Ishikawa (cell line): ENCODE measurements at regions not wholly inside any gene's neighbourhood (a gene's known extent, or its start where the extent isn't known, plus 50 kb on each side); places are given as distances from the start of the nearest gene placed in this dataset.

Experiments
- CEBPB ChIP-seq: IDR thresholded peaks from 2 replicates; pipeline ENCODE4 v1.6.1; 2012
- CREB1 ChIP-seq: IDR thresholded peaks from 2 replicates; pipeline ENCODE4 v1.6.1; 2012; ENCODE audit warnings: low read depth
- EGR1 ChIP-seq: IDR thresholded peaks from 2 replicates; pipeline ENCODE4 v1.6.1; 2012
- EP300 ChIP-seq: IDR thresholded peaks from 2 replicates; pipeline ENCODE4 v1.6.1; 2012; ENCODE audit warnings: borderline replicate concordance
- FOXM1 ChIP-seq: IDR thresholded peaks from 2 replicates; pipeline ENCODE4 v1.6.1; 2012; ENCODE audit warnings: low read depth, borderline replicate concordance
- MAX ChIP-seq: IDR thresholded peaks from 2 replicates; pipeline ENCODE4 v1.6.1; 2012
- NFIC ChIP-seq: IDR thresholded peaks from 2 replicates; pipeline ENCODE4 v1.6.1; 2012
- RAD21 ChIP-seq: IDR thresholded peaks from 2 replicates; pipeline ENCODE4 v1.6.1; 2012; ENCODE audit warnings: low read depth
- REST ChIP-seq: IDR thresholded peaks from 2 replicates; pipeline ENCODE4 v1.6.1; 2012; ENCODE audit warnings: low read depth, mild to moderate bottlenecking
- TAF1 ChIP-seq: IDR thresholded peaks from 2 replicates; pipeline ENCODE4 v1.6.1; 2012; ENCODE audit warnings: low read depth, mild to moderate bottlenecking
- TCF12 ChIP-seq: IDR thresholded peaks from 2 replicates; pipeline ENCODE4 v1.6.1; 2012; ENCODE audit warnings: low read depth
- TEAD4 ChIP-seq: IDR thresholded peaks from 2 replicates; pipeline ENCODE4 v1.6.1; 2012
- USF1 ChIP-seq: IDR thresholded peaks from 2 replicates; pipeline ENCODE4 v1.6.1; 2012
- YY1 ChIP-seq: IDR thresholded peaks from 2 replicates; pipeline ENCODE4 v1.6.1; 2012; ENCODE audit warnings: low read depth
- ZBTB7A ChIP-seq: IDR thresholded peaks from 2 replicates; pipeline ENCODE4 v1.6.1; 2012; ENCODE audit warnings: low read depth

GRCh38 chr2:126506786-126507185, 149.2 kb upstream of the GYPC start:
- no peak for TF ChIP-seq TCF12
- no peak for TF ChIP-seq TEAD4
- no peak for TF ChIP-seq TAF1
- no peak for TF ChIP-seq EP300

GRCh38 chr2:126507425-126507911, 148.5 kb upstream of the GYPC start:
- TF ChIP-seq TCF12 (no peak), YY1 (no peak), NFIC (no peak), RAD21 (no peak), USF1 (no peak), CREB1 (no peak), EP300 (no peak), CEBPB (no peak), ZBTB7A (no peak), REST (no peak), MAX (no peak), TAF1 (no peak), EGR1 (no peak), TEAD4 (no peak), FOXM1 (no peak)

GRCh38 chr2:126510356-126510755, 145.6 kb upstream of the GYPC start:
- no peak for TF ChIP-seq YY1
- TF ChIP-seq FOXM1 = no peak
- TF ChIP-seq TEAD4 = no peak
- TF ChIP-seq REST = no peak
- TF ChIP-seq CEBPB = no peak
- no peak for TF ChIP-seq CREB1
- no peak for TF ChIP-seq EP300

GRCh38 chr2:126510960-126511359, 145.0 kb upstream of the GYPC start:
- TF ChIP-seq TCF12 (no peak), EGR1 (no peak), CREB1 (no peak), TAF1 (no peak), TEAD4 (no peak), MAX (no peak), REST (no peak), NFIC (no peak), ZBTB7A (no peak), FOXM1 (no peak), USF1 (no peak), EP300 (no peak), CEBPB (no peak), YY1 (no peak), RAD21 (no peak)

GRCh38 chr2:126512026-126512425, 143.9 kb upstream of the GYPC start:
- TF ChIP-seq ZBTB7A (no peak), EGR1 (no peak), EP300 (no peak), MAX (no peak), CREB1 (no peak), RAD21 (no peak), TCF12 (no peak), REST (no peak), FOXM1 (no peak), YY1 (no peak), NFIC (no peak), TAF1 (no peak)
